PC-9 (cell line): ENCODE measurements at regions not wholly inside any gene's neighbourhood (a gene's known extent, or its start where the extent isn't known, plus 50 kb on each side); places are given as distances from the start of the nearest gene placed in this dataset.
"Not testable (repeated sequence)": the region's sequence is repeated elsewhere in the genome, so short reads cannot be mapped to it uniquely, and the experiment has no call there.

Experiments
- BruUV-seq: library from RNA; stranded (reverse); fragments of 400-500 nt; replicated peaks from 2 replicates; lab custom pipeline; 2021; lab: Mats Ljungman, UMichigan
- CTCF ChIA-PET: fragments of 300-600 bp; sonication (Branson Sonifier 250); formaldehyde crosslinking; loops from one replicate; lab custom pipeline; 2022; ENCODE audit warnings: antibody characterized with exemption; lab: Charles Lee
- POLR2A ChIA-PET: fragments of 300-600 bp; sonication (Branson Sonifier 250); formaldehyde crosslinking; loops from one replicate; lab custom pipeline; 2022; ENCODE audit warnings: antibody characterized with exemption; ENCODE audit not compliant: unreplicated experiment; lab: Charles Lee
- DNase-seq, 2 experiments: peaks; one replicate each; pipeline versions ENCODE4 v3.0.0 to v3.0.0-alpha.2; 2015 to 2022; ENCODE audit warnings: mixed read lengths in 1 of 2
- H2AFZ ChIP-seq: fragments of 200-600 bp; sonication (generic); 2 replicates; pipeline ENCODE4 v1.8.1; 2017; ENCODE audit warnings: antibody characterized with exemption
- H3F3A ChIP-seq: fragments of 200-600 bp; sonication (generic); 2 replicates; pipeline ENCODE4 v1.8.1; 2017; ENCODE audit warnings: antibody characterized with exemption, mild to moderate bottlenecking, low read depth; ENCODE audit not compliant: insufficient read depth
- H3K27ac ChIP-seq: fragments of 200-600 bp; sonication (generic); 2 replicates; pipeline ENCODE4 v1.6.1; 2016; ENCODE audit warnings: mixed run types
- H3K27me3 ChIP-seq: fragments of 200-600 bp; sonication (generic); 2 replicates; pipeline ENCODE4 v1.6.1; 2016; ENCODE audit warnings: low read depth, mixed run types; ENCODE audit not compliant: insufficient read depth
- H3K36me3 ChIP-seq: fragments of 200-600 bp; sonication (generic); 2 replicates; pipeline ENCODE4 v1.6.1; 2016; ENCODE audit warnings: low read depth, mixed run types
- H3K4me1 ChIP-seq: fragments of 200-600 bp; sonication (generic); replicated peaks from 2 replicates; pipeline ENCODE4 v1.6.1; 2016; ENCODE audit warnings: mixed run types; ENCODE audit not compliant: insufficient read depth
- H3K4me2 ChIP-seq: fragments of 200-600 bp; sonication (generic); 2 replicates; pipeline ENCODE4 v1.6.1; 2017; ENCODE audit warnings: mixed run types
- H3K4me3 ChIP-seq: fragments of 200-600 bp; sonication (generic); 2 replicates; pipeline ENCODE4 v1.6.1; 2016; ENCODE audit warnings: mixed run types
- H3K79me2 ChIP-seq: fragments of 200-600 bp; sonication (generic); 2 replicates; pipeline ENCODE4 v1.6.1; 2017; ENCODE audit warnings: low read depth, mixed run types
- H3K9me2 ChIP-seq: fragments of 200-600 bp; sonication (generic); 2 replicates; pipeline ENCODE4 v1.8.1; 2017; ENCODE audit warnings: mild to moderate bottlenecking; ENCODE audit not compliant: insufficient read depth
- H3K9me3 ChIP-seq: fragments of 200-600 bp; sonication (generic); 2 replicates; pipeline ENCODE4 v1.8.1; 2016; ENCODE audit warnings: low read depth; ENCODE audit not compliant: insufficient read depth
- H4K20me1 ChIP-seq: fragments of 200-600 bp; sonication (generic); 2 replicates; pipeline ENCODE4 v1.8.1; 2017; ENCODE audit not compliant: insufficient read depth
- intact Hi-C: fragments of 100-400 bp; cut with micrococcal nuclease; formaldehyde crosslinking; loops from one replicate; pipeline ENCODE4 v1.10.0; 2022; ENCODE audit not compliant: unreplicated experiment

- H2AFZ ChIP-seq, H3K4me3 ChIP-seq, H3K9me2 ChIP-seq, H3K4me1 ChIP-seq, H3K27me3 ChIP-seq, intact Hi-C loops, H3F3A ChIP-seq, BruUV-seq, H3K27ac ChIP-seq, H3K36me3 ChIP-seq, POLR2A ChIA-PET, H3K9me3 ChIP-seq, H3K79me2 ChIP-seq, H4K20me1 ChIP-seq, CTCF ChIA-PET, H3K4me2 ChIP-seq, DNase-seq: not testable (repeated sequence)
Measured at GRCh38 chr7:65100499-65100898, 94.0 kb upstream of the ERV3-1 start.

DNA sequence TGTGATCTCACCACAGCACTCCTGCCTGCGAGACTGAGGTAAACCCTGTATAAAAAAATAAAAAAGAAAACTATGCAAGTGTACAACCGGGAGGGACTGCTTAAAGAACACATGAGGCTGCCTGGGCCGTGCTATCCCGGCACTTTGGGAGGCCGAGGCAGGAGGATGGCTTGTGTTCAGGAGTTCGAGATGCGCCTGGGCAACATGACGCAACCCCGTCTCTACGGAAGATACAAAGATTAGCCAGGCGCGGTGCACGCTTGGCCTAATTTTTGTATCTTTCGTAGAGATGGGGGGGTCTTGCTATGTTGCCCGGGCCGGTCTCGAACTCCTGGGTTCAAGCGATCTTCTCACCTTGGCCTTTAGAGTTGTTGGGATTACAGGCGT, 75.2 kb upstream of the ERV3-1 start:
- TSS peak; percentile 67 for BruUV-seq
- H3K9me2 ChIP-seq, H3F3A ChIP-seq, H3K27me3 ChIP-seq, H3K4me1 ChIP-seq, DNase-seq, POLR2A ChIA-PET, H3K9me3 ChIP-seq, H4K20me1 ChIP-seq, H3K36me3 ChIP-seq, H3K79me2 ChIP-seq: not testable (repeated sequence)
- H3K27ac ChIP-seq, result peak overlapping the region; percentile 27; the same call in 1 of the 2 replicates
- H3K4me3 ChIP-seq, result peak overlapping the region; percentile 82
- H3K4me2 ChIP-seq, result peak overlapping the region; percentile 66
- intact Hi-C loops, result loop anchor here (1.0 kb wide), 1 partner anchor 43 kb away; no protein-coding TSS in a partner anchor
- CTCF ChIA-PET, result interaction anchor here (0.7 kb wide), 1 partner anchor 45 kb away, joined by 4 read pairs; no protein-coding TSS in a partner anchor
- peak overlapping the region; percentile 76; the same call in 1 of the 2 replicates for H2AFZ ChIP-seq

DNA sequence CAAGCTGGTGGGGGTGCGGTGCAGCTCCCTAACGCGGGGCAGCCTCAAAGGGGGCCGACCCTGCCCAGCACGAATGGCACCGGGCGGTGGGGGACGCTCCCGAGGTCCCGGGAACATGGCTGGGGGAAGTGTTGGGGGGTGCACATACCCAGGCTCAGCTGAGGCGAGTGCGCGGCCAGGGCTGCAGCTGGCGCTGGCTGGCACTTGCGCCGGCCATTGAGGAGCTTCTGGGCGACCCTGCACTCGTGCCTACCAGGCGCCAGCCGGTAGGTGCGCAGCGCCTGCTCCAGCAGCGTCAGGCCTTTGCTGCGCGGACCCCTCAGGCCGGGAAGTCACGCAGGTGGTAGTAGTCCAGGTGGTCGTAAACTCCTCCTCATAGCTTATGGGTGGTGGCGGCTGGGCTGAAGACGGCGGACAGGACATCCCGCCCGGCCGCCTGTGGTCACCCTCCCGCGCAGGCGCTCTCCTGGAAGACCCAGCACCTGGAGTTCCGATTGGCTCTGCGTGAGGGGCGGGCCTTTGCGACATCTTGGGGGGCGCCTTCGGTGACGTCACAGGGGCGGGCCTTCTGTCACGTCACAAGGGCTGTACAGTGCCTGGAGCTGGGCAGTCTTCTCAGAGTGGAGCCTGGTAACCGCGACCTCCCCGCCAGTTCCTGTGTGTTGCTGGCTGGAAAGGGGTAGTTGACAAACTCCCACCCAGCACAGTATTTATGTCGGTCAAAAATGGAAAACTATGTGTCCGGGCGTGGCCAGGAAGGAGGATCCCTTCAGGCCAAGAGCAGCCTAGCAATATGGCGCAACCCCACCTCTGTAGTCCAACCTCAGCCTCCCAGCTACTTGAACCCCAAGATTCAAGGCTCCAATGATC, 74.5 kb upstream of the ERV3-1 start:
- peak; percentile 83 to 96 for DNase-seq
- Histone ChIP-seq H2AFZ (peak overlapping the region; percentile 76), H3K4me2 (peak overlapping the region; percentile 66), H3K4me3 (peak overlapping the region; percentile 82), H3K27ac (peak overlapping the region; percentile 27; the same call in 1 of the 2 replicates)
- H3K4me1 ChIP-seq, H3F3A ChIP-seq, H4K20me1 ChIP-seq, H3K9me3 ChIP-seq, H3K27me3 ChIP-seq, H3K9me2 ChIP-seq, H3K79me2 ChIP-seq, POLR2A ChIA-PET, H3K36me3 ChIP-seq: not testable (repeated sequence)
- TSS peak; percentile 68 for BruUV-seq
- CTCF ChIA-PET, result interaction anchor here (0.7 kb wide), 1 partner anchor 44 kb away, joined by 4 read pairs; no protein-coding TSS in a partner anchor
- intact Hi-C loops, result loop anchor here (1.0 kb wide), 1 partner anchor 43 kb away; no protein-coding TSS in a partner anchor

- not testable (repeated sequence) for BruUV-seq
Measured at GRCh38 chr7:65074959-65075358, 68.5 kb upstream of the ERV3-1 start.

GRCh38 chr7:65073160-65073559, 66.7 kb upstream of the ERV3-1 start:
- H3K4me1 ChIP-seq, H3K4me3 ChIP-seq, H4K20me1 ChIP-seq, H2AFZ ChIP-seq, H3K9me2 ChIP-seq, POLR2A ChIA-PET, H3K9me3 ChIP-seq, H3K27me3 ChIP-seq, DNase-seq, H3K36me3 ChIP-seq, BruUV-seq, H3K4me2 ChIP-seq, H3K79me2 ChIP-seq, intact Hi-C loops, H3F3A ChIP-seq, H3K27ac ChIP-seq, CTCF ChIA-PET: not testable (repeated sequence)

More at GRCh38 chr7:65074959-65075358, 68.5 kb upstream of the ERV3-1 start:
- H3K9me3 ChIP-seq, CTCF ChIA-PET, H3K9me2 ChIP-seq, H3K27me3 ChIP-seq, H3K79me2 ChIP-seq, H3F3A ChIP-seq, H2AFZ ChIP-seq, H3K27ac ChIP-seq, H3K4me1 ChIP-seq, intact Hi-C loops, POLR2A ChIA-PET, H3K4me2 ChIP-seq, H3K4me3 ChIP-seq, DNase-seq, H3K36me3 ChIP-seq, H4K20me1 ChIP-seq: not testable (repeated sequence)

GRCh38 chr7:65071854-65072431, 65.5 kb upstream of the ERV3-1 start:
- POLR2A ChIA-PET, intact Hi-C loops, BruUV-seq, DNase-seq, H3K36me3 ChIP-seq, H3K27me3 ChIP-seq, H3K79me2 ChIP-seq, H3K9me3 ChIP-seq, H3K4me2 ChIP-seq, H3K4me1 ChIP-seq, H4K20me1 ChIP-seq, H3F3A ChIP-seq, H3K9me2 ChIP-seq, H3K27ac ChIP-seq, H3K4me3 ChIP-seq, H2AFZ ChIP-seq, CTCF ChIA-PET: not testable (repeated sequence)

- H3K4me3 ChIP-seq, intact Hi-C loops, BruUV-seq, H3K9me3 ChIP-seq, H3K27ac ChIP-seq, H3K4me1 ChIP-seq, DNase-seq, H4K20me1 ChIP-seq, H3K79me2 ChIP-seq, CTCF ChIA-PET, H3K9me2 ChIP-seq, H3K36me3 ChIP-seq, H3K4me2 ChIP-seq, H3K27me3 ChIP-seq, H2AFZ ChIP-seq, H3F3A ChIP-seq: not testable (repeated sequence)
- POLR2A ChIA-PET, result interaction anchor here (0.7 kb wide), 1 partner anchor 689 kb away, joined by 8 read pairs; no protein-coding TSS in a partner anchor
Measured at GRCh38 chr7:65069476-65069875, 63.0 kb upstream of the ERV3-1 start.
